Transverse colon (tissue), 4 donors: ENCODE measurements at regions not wholly inside any gene's neighbourhood (a gene's known extent, or its start where the extent isn't known, plus 50 kb on each side); places are given as distances from the start of the nearest gene placed in this dataset.

Experiments used
- DNase-seq: peaks from one replicate; pipeline ENCODE4 v3.0.0-alpha.2; 2019
- H3K27ac ChIP-seq, 4 donors: fragments of 200-600 bp; sonication (generic); 2 replicates each; pipeline ENCODE4 v1.5.1; 2016 to 2018; ENCODE audit warnings: inconsistent platforms in 4 of 4
- H3K27me3 ChIP-seq: fragments of 200-600 bp; sonication (generic); 2 replicates; pipeline ENCODE4 v1.5.1; 2017; ENCODE audit warnings: inconsistent platforms
- H3K36me3 ChIP-seq, 4 donors: fragments of 200-600 bp; sonication (generic); 2 replicates each; pipeline ENCODE4 v1.5.1; 2017 to 2019; ENCODE audit warnings: inconsistent platforms in 4 of 4
- H3K4me1 ChIP-seq, 4 donors: fragments of 200-600 bp; sonication (generic); 2 replicates each; pipeline ENCODE4 v1.5.1; 2017 to 2020; ENCODE audit warnings: inconsistent platforms in 4 of 4
- H3K4me3 ChIP-seq, 4 donors: fragments of 200-600 bp; sonication (generic); 1 replicate in 1 of 4; 2 replicates in 3 of 4; pipeline versions ENCODE4 v1.5.1 to v1.6.1; 2017 to 2019; ENCODE audit warnings: inconsistent platforms in 4 of 4
- H3K9me3 ChIP-seq, 2 donors: fragments of 200-600 bp; sonication (generic); 2 replicates each; pipeline ENCODE4 v1.5.1; 2017 to 2019; ENCODE audit warnings: inconsistent platforms in 2 of 2
- EP300 ChIP-seq: sonication (generic); formaldehyde crosslinking; IDR thresholded peaks from one replicate; pipeline ENCODE4 v1.6.1; 2017; ENCODE audit warnings: antibody characterized with exemption, low read depth
- POLR2A ChIP-seq: fragments of 450-650 bp; IDR thresholded peaks from one replicate; pipeline ENCODE4 v1.6.1; 2016; ENCODE audit warnings: antibody characterized with exemption, mild to moderate bottlenecking, moderate library complexity
- POLR2AphosphoS5 ChIP-seq, 3 donors: sonication (generic); formaldehyde crosslinking; IDR thresholded peaks; one replicate each; pipeline ENCODE4 v1.6.1; 2016; ENCODE audit warnings: antibody characterized with exemption in 3 of 3
- WGBS, 2 donors: methylation state at CpG; one replicate each; pipeline ENCODE4 v1.1.5; 2018; ENCODE audit warnings: low coverage in 1 of 2; 5-methylcytosine and 5-hydroxymethylcytosine counted together
- in situ Hi-C, 4 donors: fragments of 200-750 bp; cut with MboI; loops; one replicate each; pipeline versions ENCODE4 v1.15.0 to v1.15.1; 2017; ENCODE audit warnings: low sequenced_read_pairs in 3 of 4, low pct_ligation_motif_present in 1 of 4, low pct_unique_long_range_greater_than_20kb in 1 of 4
- intact Hi-C: fragments of 100-400 bp; cut with DNase I; formaldehyde crosslinking; loops from one replicate; pipeline ENCODE4 v1.15.1; 2023; ENCODE audit warnings: low total_unique reads
- TF ChIP-seq, protein P1 (sequence below), 5 experiments: fragments of 200-600 bp in 3 of 5; fragments of 450-650 bp in 2 of 5; sonication (generic) in 3 of 5; IDR thresholded peaks; 1 replicate in 2 of 5; 2 replicates in 3 of 5; pipeline ENCODE4 v1.5.1; 2016 to 2017; ENCODE audit warnings: antibody characterized with exemption in 5 of 5, inconsistent platforms in 3 of 5, mild to moderate bottlenecking in 2 of 5, moderate library complexity in 1 of 5

DNA sequence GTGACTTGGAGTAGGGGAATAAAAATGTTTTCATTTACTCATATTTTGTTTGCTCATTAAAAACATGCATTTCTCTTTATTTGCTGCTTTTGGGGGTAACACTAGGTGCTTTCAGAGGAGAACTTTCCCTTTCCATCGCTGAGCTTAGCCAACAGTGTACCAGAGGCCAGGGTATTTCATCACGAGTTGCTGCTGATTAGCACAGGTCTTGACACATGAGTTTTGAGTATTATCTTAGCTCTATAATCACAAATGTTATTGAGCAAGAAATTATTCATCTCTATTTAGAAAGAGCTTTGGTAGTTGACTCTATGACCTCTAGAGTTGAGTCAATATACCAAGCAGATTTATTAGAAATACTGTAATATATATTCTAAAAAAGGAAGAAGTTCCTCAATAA is 375.9 kb downstream of the NXPH1 start:
- no peaks in the 10 kb centered on the region for H3K27me3 ChIP-seq
- no peak overlapping the region for H3K27ac ChIP-seq
- in situ Hi-C loops = no loop called here
- H3K4me3 ChIP-seq = no peak overlapping the region
- no peaks in the 10 kb centered on the region for H3K36me3 ChIP-seq
- 57 to 62% methylated on average over 2 of the region's 2 CpGs for WGBS, 2 donors
- intact Hi-C loops = no loop called here
- H3K4me1 ChIP-seq = no peaks in the 10 kb centered on the region
- no peaks in the 10 kb centered on the region for H3K9me3 ChIP-seq
- no peak for DNase-seq
- TF ChIP-seq POLR2A (no peak), EP300 (no peak), POLR2AphosphoS5 (IDR thresholded peaks at IDR 0.05) (no peak)
- TF ChIP-seq, protein P1, sequence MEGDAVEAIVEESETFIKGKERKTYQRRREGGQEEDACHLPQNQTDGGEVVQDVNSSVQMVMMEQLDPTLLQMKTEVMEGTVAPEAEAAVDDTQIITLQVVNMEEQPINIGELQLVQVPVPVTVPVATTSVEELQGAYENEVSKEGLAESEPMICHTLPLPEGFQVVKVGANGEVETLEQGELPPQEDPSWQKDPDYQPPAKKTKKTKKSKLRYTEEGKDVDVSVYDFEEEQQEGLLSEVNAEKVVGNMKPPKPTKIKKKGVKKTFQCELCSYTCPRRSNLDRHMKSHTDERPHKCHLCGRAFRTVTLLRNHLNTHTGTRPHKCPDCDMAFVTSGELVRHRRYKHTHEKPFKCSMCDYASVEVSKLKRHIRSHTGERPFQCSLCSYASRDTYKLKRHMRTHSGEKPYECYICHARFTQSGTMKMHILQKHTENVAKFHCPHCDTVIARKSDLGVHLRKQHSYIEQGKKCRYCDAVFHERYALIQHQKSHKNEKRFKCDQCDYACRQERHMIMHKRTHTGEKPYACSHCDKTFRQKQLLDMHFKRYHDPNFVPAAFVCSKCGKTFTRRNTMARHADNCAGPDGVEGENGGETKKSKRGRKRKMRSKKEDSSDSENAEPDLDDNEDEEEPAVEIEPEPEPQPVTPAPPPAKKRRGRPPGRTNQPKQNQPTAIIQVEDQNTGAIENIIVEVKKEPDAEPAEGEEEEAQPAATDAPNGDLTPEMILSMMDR (IDR thresholded peaks at IDR 0.05) = no peak

DNA sequence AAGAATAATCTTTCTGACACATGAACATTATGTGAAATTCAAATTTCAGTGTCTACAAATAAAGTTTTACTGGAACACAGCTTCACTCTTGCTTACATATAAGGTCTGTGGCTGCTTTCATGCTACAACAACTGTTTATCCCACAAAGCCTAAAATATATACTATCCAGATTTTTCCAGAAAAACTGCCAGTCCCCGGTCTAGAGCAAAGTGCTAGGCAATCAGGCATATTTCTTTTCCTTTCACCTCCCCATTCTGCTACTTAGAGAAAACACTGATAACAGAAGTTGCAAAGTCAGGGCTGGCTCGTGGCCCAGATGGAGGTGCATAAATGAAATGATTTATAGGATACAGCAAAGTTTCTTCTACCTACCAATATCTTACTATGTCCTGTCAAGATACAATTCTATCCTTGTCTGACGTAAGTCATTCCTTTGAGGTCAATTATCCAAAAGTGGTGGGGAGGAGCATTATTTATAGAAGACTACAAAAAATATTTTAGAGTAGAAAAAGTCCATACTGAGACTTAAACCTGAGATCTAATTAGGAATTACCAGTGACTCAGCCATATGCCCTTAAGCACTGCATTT is 384.1 kb downstream of the NXPH1 start:
- Histone ChIP-seq H3K27ac (no peak overlapping the region), H3K27me3 (no peaks in the 10 kb centered on the region), H3K36me3 (no peaks in the 10 kb centered on the region), H3K4me1 (no peaks in the 10 kb centered on the region), H3K4me3 (no peak overlapping the region), H3K9me3 (no peaks in the 10 kb centered on the region)
- WGBS, 2 donors = 19 to 23% methylated on average over 3 of the region's 3 CpGs
- in situ Hi-C loops (no loop called here), intact Hi-C loops (no loop called here)
- DNase-seq = peak; percentile 24
- TF ChIP-seq POLR2A = no peak
- TF ChIP-seq, protein P1 (IDR thresholded peaks at IDR 0.05) = no peak
- TF ChIP-seq POLR2AphosphoS5 (IDR thresholded peaks at IDR 0.05) = no peak

DNA sequence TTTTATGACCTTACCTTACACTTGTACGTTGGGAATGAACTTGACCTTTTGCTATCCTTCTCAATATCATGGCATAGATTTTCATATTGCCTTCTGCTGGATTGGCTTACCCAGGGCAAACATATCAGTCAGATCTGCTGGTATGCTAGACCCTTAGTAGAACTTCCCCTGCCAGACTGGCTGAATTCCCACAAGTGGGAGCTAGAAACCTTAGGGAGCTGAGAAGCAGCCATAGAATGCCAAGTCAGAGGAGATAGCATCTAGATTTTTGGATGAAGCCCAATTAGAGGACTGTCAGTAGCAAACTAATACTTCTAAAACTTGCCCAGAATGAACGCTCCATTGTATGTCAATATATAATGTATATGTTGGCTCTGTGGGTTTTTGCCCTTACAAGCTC is 385.0 kb downstream of the NXPH1 start:
- Histone ChIP-seq H3K4me1 (no peaks in the 10 kb centered on the region), H3K36me3 (no peaks in the 10 kb centered on the region), H3K27ac (no peak overlapping the region), H3K4me3 (no peak overlapping the region), H3K27me3 (no peaks in the 10 kb centered on the region), H3K9me3 (no peaks in the 10 kb centered on the region)
- no peak for DNase-seq
- TF ChIP-seq, protein P1 (IDR thresholded peaks at IDR 0.05) = no peak
- TF ChIP-seq POLR2A (no peak), POLR2AphosphoS5 (IDR thresholded peaks at IDR 0.05) (no peak), EP300 (no peak)
- intact Hi-C loops (no loop called here), in situ Hi-C loops (no loop called here)
- 83 to 86% methylated on average over 2 of the region's 2 CpGs for WGBS, 2 donors

DNA sequence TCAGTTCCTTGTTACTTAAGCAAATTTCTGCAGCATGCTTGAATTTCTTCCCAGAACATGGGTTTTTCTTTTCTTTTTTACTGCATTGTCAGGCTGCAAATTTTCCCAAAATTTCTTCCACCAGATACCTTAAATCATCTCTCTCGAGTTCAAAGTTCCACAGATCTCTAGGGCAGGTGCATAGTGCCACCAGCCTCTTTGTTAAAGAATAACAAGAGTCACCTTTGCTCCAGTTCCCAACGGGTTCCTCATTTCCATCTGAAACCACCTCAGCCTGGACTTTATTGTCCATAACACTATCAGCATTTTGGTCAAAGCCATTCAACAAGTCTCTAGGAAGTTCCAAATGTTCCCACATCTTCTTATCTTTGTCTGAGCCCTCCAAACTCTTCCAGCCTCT is 389.2 kb downstream of the NXPH1 start:
- TF ChIP-seq POLR2AphosphoS5 (IDR thresholded peaks at IDR 0.05) = no peak
- TF ChIP-seq EP300 = no peak
- TF ChIP-seq, protein P1 (IDR thresholded peaks at IDR 0.05) = no peak
- no peak for TF ChIP-seq POLR2A
- in situ Hi-C loops = no loop called here
- no peaks in the 10 kb centered on the region for H3K27me3 ChIP-seq
- H3K9me3 ChIP-seq = no peaks in the 10 kb centered on the region
- H3K4me1 ChIP-seq = no peaks in the 10 kb centered on the region
- 27 to 36% methylated on average over 1 to 2 of the region's 2 CpGs for WGBS, 2 donors
- no peak for DNase-seq
- H3K4me3 ChIP-seq = no peak overlapping the region
- no peaks in the 10 kb centered on the region for H3K36me3 ChIP-seq
- intact Hi-C loops = no loop called here
- no peak overlapping the region for H3K27ac ChIP-seq
